Caco-2 (cell line): ENCODE measurements at regions not wholly inside any gene's neighbourhood (a gene's known extent, or its start where the extent isn't known, plus 50 kb on each side); places are given as distances from the start of the nearest gene placed in this dataset.

Experiments
- BruUV-seq: library from RNA; stranded (reverse); fragments of 400-500 nt; replicated peaks from 2 replicates; lab custom pipeline; 2021; lab: Mats Ljungman, UMichigan
- CTCF ChIA-PET: fragments of 300-600 bp; sonication (Branson Sonifier 250); formaldehyde crosslinking; loops from one replicate; lab custom pipeline; 2022; ENCODE audit warnings: antibody characterized with exemption; lab: Charles Lee
- POLR2A ChIA-PET: fragments of 300-600 bp; sonication (Branson Sonifier 250); formaldehyde crosslinking; loops from one replicate; lab custom pipeline; 2022; ENCODE audit warnings: antibody characterized with exemption; lab: Charles Lee
- DNase-seq, 2 experiments: peaks; one replicate each; pipeline versions ENCODE4 v3.0.0 to v3.0.0-alpha.2; 2020 to 2022
- H3K27me3 ChIP-seq: replicated peaks from 2 replicates; pipeline ENCODE4 v1.6.0; 2011; ENCODE audit warnings: low read length; ENCODE audit not compliant: control insufficient read depth, insufficient read depth
- H3K36me3 ChIP-seq: 2 replicates; pipeline ENCODE4 v1.5.1; 2011; ENCODE audit warnings: low read length; ENCODE audit not compliant: control insufficient read depth, insufficient read depth
- H3K4me1 ChIP-seq: fragments of 250-450 bp; sonication (Bioruptor Pico); 2 replicates; pipeline ENCODE4 v1.5.1; 2020; ENCODE audit warnings: mild to moderate bottlenecking
- H3K4me3 ChIP-seq: 2 replicates; pipeline ENCODE4 v1.5.1; 2011; ENCODE audit warnings: low read depth, mild to moderate bottlenecking, control low read depth, low read length
- H3K9me3 ChIP-seq: fragments of 250-450 bp; sonication (Bioruptor Pico); 2 replicates; pipeline ENCODE4 v1.5.1; 2020; ENCODE audit warnings: mild to moderate bottlenecking, moderate library complexity
- H3K27ac Mint-ChIP-seq: one replicate; pipeline ENCODE4 v1.8.0; 2022; ENCODE audit warnings: mixed read lengths; ENCODE audit not compliant: unreplicated experiment
- H3K27me3 Mint-ChIP-seq: one replicate; pipeline ENCODE4 v1.8.0; 2022; ENCODE audit warnings: mixed read lengths; ENCODE audit not compliant: insufficient read depth, unreplicated experiment
- H3K36me3 Mint-ChIP-seq: one replicate; pipeline ENCODE4 v1.8.0; 2022; ENCODE audit warnings: mild to moderate bottlenecking, mixed read lengths; ENCODE audit not compliant: insufficient read depth, unreplicated experiment
- H3K4me1 Mint-ChIP-seq: one replicate; pipeline ENCODE4 v1.8.0; 2022; ENCODE audit warnings: low read depth, mixed read lengths; ENCODE audit not compliant: unreplicated experiment
- H3K4me3 Mint-ChIP-seq: one replicate; pipeline ENCODE4 v1.8.0; 2022; ENCODE audit warnings: mild to moderate bottlenecking, moderate library complexity, mixed read lengths; ENCODE audit not compliant: unreplicated experiment
- H3K9me3 Mint-ChIP-seq: one replicate; pipeline ENCODE4 v1.8.0; 2022; ENCODE audit warnings: mixed read lengths; ENCODE audit not compliant: unreplicated experiment
- intact Hi-C: fragments of 100-400 bp; cut with micrococcal nuclease; formaldehyde crosslinking; loops from one replicate; pipeline ENCODE4 v1.10.0; 2022; ENCODE audit not compliant: unreplicated experiment
- TF ChIP-seq, protein P1 (sequence below), 2 experiments: fragments of 200-600 bp in 1 of 2; IDR thresholded peaks; 1 replicate in 1 of 2; 2 replicates in 1 of 2; pipeline versions ENCODE4 v1.5.1 to v1.8.0; 2011 to 2022; ENCODE audit warnings: antibody characterized with exemption in 1 of 2, control low read depth in 1 of 2, inconsistent platforms in 1 of 2, low read depth in 1 of 2, low read length in 1 of 2, mild to moderate bottlenecking in 1 of 2, moderate library complexity in 1 of 2; ENCODE audit not compliant: insufficient read depth in 1 of 2, severe bottlenecking in 1 of 2, unreplicated experiment in 1 of 2

DNA sequence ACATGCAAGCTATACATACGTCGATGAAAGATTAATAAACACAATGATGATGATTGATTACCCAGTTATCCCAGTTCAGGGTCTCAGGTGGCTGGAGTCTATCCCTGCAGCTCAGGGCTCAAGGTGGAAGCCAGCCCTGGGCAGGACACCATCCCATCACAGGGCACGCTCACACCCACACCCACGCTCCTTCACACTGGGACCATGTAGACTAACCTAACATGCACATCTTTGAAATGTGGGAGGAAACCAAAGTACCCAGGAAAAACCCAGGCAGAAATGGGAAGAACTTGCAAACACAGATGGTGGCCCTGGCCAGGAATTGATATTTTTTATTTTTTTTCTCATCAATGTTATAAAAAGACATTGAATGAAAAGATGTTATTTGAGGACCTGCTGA lies 151.4 kb upstream of the MCTP2 start:
- Histone ChIP-seq H3K4me3 (no peak overlapping the region), H3K27me3 (no peaks in the 10 kb centered on the region), H3K4me1 (no peaks in the 10 kb centered on the region), H3K36me3 (no peaks in the 10 kb centered on the region), H3K9me3 (no peaks in the 10 kb centered on the region)
- POLR2A ChIA-PET, result no interaction called here
- BruUV-seq, result no TSS peak
- H3K4me3 Mint-ChIP-seq, result no peak overlapping the region
- CTCF ChIA-PET, result interaction anchor here (0.7 kb wide), 1 partner anchor 238 kb away, joined by 3 read pairs; no protein-coding TSS in a partner anchor
- H3K9me3 Mint-ChIP-seq, result no peaks in the 10 kb centered on the region
- H3K4me1 Mint-ChIP-seq, result peaks cover 12% of the 10 kb centered on the region
- no peaks in the 10 kb centered on the region for H3K36me3 Mint-ChIP-seq
- H3K27ac Mint-ChIP-seq, result no peak overlapping the region
- TF ChIP-seq, protein P1, sequence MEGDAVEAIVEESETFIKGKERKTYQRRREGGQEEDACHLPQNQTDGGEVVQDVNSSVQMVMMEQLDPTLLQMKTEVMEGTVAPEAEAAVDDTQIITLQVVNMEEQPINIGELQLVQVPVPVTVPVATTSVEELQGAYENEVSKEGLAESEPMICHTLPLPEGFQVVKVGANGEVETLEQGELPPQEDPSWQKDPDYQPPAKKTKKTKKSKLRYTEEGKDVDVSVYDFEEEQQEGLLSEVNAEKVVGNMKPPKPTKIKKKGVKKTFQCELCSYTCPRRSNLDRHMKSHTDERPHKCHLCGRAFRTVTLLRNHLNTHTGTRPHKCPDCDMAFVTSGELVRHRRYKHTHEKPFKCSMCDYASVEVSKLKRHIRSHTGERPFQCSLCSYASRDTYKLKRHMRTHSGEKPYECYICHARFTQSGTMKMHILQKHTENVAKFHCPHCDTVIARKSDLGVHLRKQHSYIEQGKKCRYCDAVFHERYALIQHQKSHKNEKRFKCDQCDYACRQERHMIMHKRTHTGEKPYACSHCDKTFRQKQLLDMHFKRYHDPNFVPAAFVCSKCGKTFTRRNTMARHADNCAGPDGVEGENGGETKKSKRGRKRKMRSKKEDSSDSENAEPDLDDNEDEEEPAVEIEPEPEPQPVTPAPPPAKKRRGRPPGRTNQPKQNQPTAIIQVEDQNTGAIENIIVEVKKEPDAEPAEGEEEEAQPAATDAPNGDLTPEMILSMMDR (IDR thresholded peaks at IDR 0.05; ENCODE audit: insufficient read depth in 1 of 2, low read depth in 1 of 2, low read length in 1 of 2, severe bottlenecking in 1 of 2, unreplicated experiment in 1 of 2), result no peak
- DNase-seq, result no peak
- H3K27me3 Mint-ChIP-seq, result no peaks in the 10 kb centered on the region
- intact Hi-C loops, result loop anchor here (5.0 kb wide), 1 partner anchor 32 kb away; no protein-coding TSS in a partner anchor

DNA sequence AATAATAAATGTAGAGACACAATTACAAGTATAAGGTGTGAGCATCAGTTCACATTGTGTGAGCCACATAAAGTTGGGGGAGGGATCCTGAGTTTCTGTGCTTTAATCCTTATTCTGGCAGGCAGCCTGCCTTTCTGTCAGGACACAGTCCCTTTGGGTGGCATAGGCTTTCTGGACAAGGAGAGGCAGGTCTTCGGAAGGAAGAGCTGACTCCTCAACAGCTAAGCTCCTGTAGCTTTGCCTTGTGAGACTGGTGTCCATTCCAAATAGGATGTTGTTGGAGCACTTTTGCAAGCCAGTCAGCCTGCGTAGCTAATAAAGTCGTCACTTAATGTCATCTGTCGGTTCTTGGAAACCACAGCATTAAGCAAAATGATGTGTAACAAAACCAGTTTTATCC lies 151.9 kb upstream of the MCTP2 start:
- H3K36me3 Mint-ChIP-seq, result no peaks in the 10 kb centered on the region
- no peak overlapping the region for H3K4me3 Mint-ChIP-seq
- Histone ChIP-seq H3K4me3 (no peak overlapping the region), H3K27me3 (no peaks in the 10 kb centered on the region), H3K36me3 (no peaks in the 10 kb centered on the region), H3K9me3 (no peaks in the 10 kb centered on the region), H3K4me1 (no peaks in the 10 kb centered on the region)
- H3K27me3 Mint-ChIP-seq, result no peaks in the 10 kb centered on the region
- intact Hi-C loops, result loop anchor here (5.0 kb wide), 1 partner anchor 33 kb away; no protein-coding TSS in a partner anchor
- no TSS peak for BruUV-seq
- TF ChIP-seq, protein P1 (IDR thresholded peaks at IDR 0.05; ENCODE audit: insufficient read depth in 1 of 2, low read depth in 1 of 2, low read length in 1 of 2, severe bottlenecking in 1 of 2, unreplicated experiment in 1 of 2), result no peak
- H3K27ac Mint-ChIP-seq, result no peak overlapping the region
- POLR2A ChIA-PET, result no interaction called here
- peaks cover 7% of the 10 kb centered on the region for H3K4me1 Mint-ChIP-seq
- no peaks in the 10 kb centered on the region for H3K9me3 Mint-ChIP-seq
- CTCF ChIA-PET, result no interaction called here
- no peak for DNase-seq

DNA sequence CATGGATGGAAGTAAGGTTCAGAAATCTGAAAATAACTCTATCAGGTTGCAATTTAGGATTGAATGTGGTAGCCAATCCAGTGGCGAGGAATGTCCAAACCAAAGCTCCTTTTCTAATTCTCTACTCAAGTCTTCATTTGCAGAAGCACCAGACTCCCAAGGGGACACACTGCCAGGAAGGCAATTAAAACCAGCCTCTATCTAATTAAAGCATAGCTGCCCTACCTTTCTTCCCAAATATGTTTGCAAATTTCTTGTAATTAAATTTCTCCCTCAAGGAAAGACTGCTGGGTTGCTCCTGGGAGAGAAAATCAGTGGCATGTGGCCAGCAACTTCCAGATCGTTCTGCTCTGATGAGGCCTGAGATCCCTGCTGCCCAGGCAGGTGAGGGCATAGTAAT lies 153.4 kb upstream of the MCTP2 start:
- Histone ChIP-seq H3K9me3 (no peaks in the 10 kb centered on the region), H3K27me3 (no peaks in the 10 kb centered on the region), H3K36me3 (no peaks in the 10 kb centered on the region), H3K4me3 (no peak overlapping the region), H3K4me1 (no peaks in the 10 kb centered on the region)
- no peak for DNase-seq
- ChIA-PET CTCF (no interaction called here), POLR2A (no interaction called here)
- H3K4me3 Mint-ChIP-seq, result no peak overlapping the region
- H3K4me1 Mint-ChIP-seq, result peaks cover 7% of the 10 kb centered on the region
- TF ChIP-seq, protein P1 (IDR thresholded peaks at IDR 0.05; ENCODE audit: insufficient read depth in 1 of 2, low read depth in 1 of 2, low read length in 1 of 2, severe bottlenecking in 1 of 2, unreplicated experiment in 1 of 2), result no peak
- no peaks in the 10 kb centered on the region for H3K27me3 Mint-ChIP-seq
- H3K27ac Mint-ChIP-seq, result no peak overlapping the region
- H3K36me3 Mint-ChIP-seq, result no peaks in the 10 kb centered on the region
- H3K9me3 Mint-ChIP-seq, result no peaks in the 10 kb centered on the region
- intact Hi-C loops, result loop anchor here (5.0 kb wide), 1 partner anchor 34 kb away; no protein-coding TSS in a partner anchor
- no TSS peak for BruUV-seq
